ENCODE measurements at regions not wholly inside any gene's neighbourhood (a gene's known extent, or its start where the extent isn't known, plus 50 kb on each side); places are given as distances from the start of the nearest gene placed in this dataset.

DNA sequence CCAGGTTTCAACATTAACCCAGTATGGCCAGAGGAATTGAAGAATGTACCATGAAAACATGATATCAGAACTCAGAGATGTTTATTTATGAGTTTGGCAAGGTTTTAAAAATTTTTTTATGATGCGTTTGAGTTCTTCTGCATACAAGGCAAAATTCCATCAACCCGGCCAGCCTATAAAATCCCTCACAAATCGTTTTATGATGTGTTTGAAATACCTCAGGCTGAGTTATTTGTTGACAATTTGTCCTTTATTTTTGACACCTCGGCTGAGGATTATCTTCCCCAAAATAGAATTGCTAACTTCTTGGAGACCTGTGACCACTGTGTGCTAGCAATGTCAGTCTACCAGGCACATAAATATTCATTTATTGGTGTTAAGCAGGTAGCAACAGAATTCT, 91.9 kb upstream of the SLC24A3 start:
- DNase-seq: no peak
- Histone ChIP-seq H3K9ac (ENCODE audit: insufficient read depth in 1 of 2, low read length in 2 of 2) (no peak overlapping the region), H3K9me3 (ENCODE audit: control insufficient read depth in 4 of 4, insufficient read depth in 3 of 4, low read length in 3 of 4) (no peaks in the 10 kb centered on the region), H3K27me3 (ENCODE audit: control insufficient read depth in 3 of 3, insufficient read depth in 3 of 3, low read length in 2 of 3) (no peaks in the 10 kb centered on the region), H3K36me3 (ENCODE audit: control insufficient read depth in 4 of 4, insufficient read depth in 4 of 4, low read length in 4 of 4) (no peaks in the 10 kb centered on the region), H3K4me3 (no peak overlapping the region), H3K4me1 (ENCODE audit: control insufficient read depth in 5 of 5, insufficient read depth in 5 of 5, low read length in 5 of 5) (no peaks in the 10 kb centered on the region), H3K27ac (ENCODE audit: low read depth in 1 of 2, low read length in 1 of 2) (no peak overlapping the region)
- TF ChIP-seq CTCF (IDR thresholded peaks at IDR 0.05; ENCODE audit: control extremely low read depth, extremely low read depth): no peak
- no peak for ATAC-seq (ENCODE audit: insufficient read depth, low FRiP score)
- 66 to 73% methylated on average over 4 of the region's 4 CpGs for WGBS, 2 donors

- Histone ChIP-seq H3K9me3 (ENCODE audit: control insufficient read depth in 4 of 4, insufficient read depth in 3 of 4, low read length in 3 of 4) (no peaks in the 10 kb centered on the region), H3K9ac (ENCODE audit: insufficient read depth in 1 of 2, low read length in 2 of 2) (no peak overlapping the region), H3K4me3 (no peak overlapping the region), H3K4me1 (ENCODE audit: control insufficient read depth in 5 of 5, insufficient read depth in 5 of 5, low read length in 5 of 5) (no peaks in the 10 kb centered on the region), H3K27me3 (ENCODE audit: control insufficient read depth in 3 of 3, insufficient read depth in 3 of 3, low read length in 2 of 3) (no peaks in the 10 kb centered on the region), H3K36me3 (ENCODE audit: control insufficient read depth in 4 of 4, insufficient read depth in 4 of 4, low read length in 4 of 4) (no peaks in the 10 kb centered on the region), H3K27ac (ENCODE audit: low read depth in 1 of 2, low read length in 1 of 2) (no peak overlapping the region)
- no peak for DNase-seq
- WGBS, 2 donors: 70 to 73% methylated on average over 3 of the region's 3 CpGs
- no peak for TF ChIP-seq CTCF (IDR thresholded peaks at IDR 0.05; ENCODE audit: control extremely low read depth, extremely low read depth)
- no peak for ATAC-seq (ENCODE audit: insufficient read depth, low FRiP score)
These were observed 91.0 kb upstream of the SLC24A3 start for GRCh38 chr20:19121463-19121862.

GRCh38 chr20:19121916-19122315, 90.5 kb upstream of the SLC24A3 start:
- Histone ChIP-seq H3K4me1 (ENCODE audit: control insufficient read depth in 5 of 5, insufficient read depth in 5 of 5, low read length in 5 of 5) (no peaks in the 10 kb centered on the region), H3K4me3 (no peak overlapping the region), H3K9ac (ENCODE audit: insufficient read depth in 1 of 2, low read length in 2 of 2) (no peak overlapping the region), H3K27ac (ENCODE audit: low read depth in 1 of 2, low read length in 1 of 2) (no peak overlapping the region), H3K9me3 (ENCODE audit: control insufficient read depth in 4 of 4, insufficient read depth in 3 of 4, low read length in 3 of 4) (no peaks in the 10 kb centered on the region), H3K27me3 (ENCODE audit: control insufficient read depth in 3 of 3, insufficient read depth in 3 of 3, low read length in 2 of 3) (no peaks in the 10 kb centered on the region), H3K36me3 (ENCODE audit: control insufficient read depth in 4 of 4, insufficient read depth in 4 of 4, low read length in 4 of 4) (no peaks in the 10 kb centered on the region)
- DNase-seq: no peak
- no peak for TF ChIP-seq CTCF (IDR thresholded peaks at IDR 0.05; ENCODE audit: control extremely low read depth, extremely low read depth)
- ATAC-seq (ENCODE audit: insufficient read depth, low FRiP score): no peak

- Histone ChIP-seq H3K4me1 (ENCODE audit: control insufficient read depth in 5 of 5, insufficient read depth in 5 of 5, low read length in 5 of 5) (no peaks in the 10 kb centered on the region), H3K36me3 (ENCODE audit: control insufficient read depth in 4 of 4, insufficient read depth in 4 of 4, low read length in 4 of 4) (no peaks in the 10 kb centered on the region), H3K9me3 (ENCODE audit: control insufficient read depth in 4 of 4, insufficient read depth in 3 of 4, low read length in 3 of 4) (no peaks in the 10 kb centered on the region), H3K4me3 (no peak overlapping the region), H3K27ac (ENCODE audit: low read depth in 1 of 2, low read length in 1 of 2) (no peak overlapping the region), H3K27me3 (ENCODE audit: control insufficient read depth in 3 of 3, insufficient read depth in 3 of 3, low read length in 2 of 3) (no peaks in the 10 kb centered on the region), H3K9ac (ENCODE audit: insufficient read depth in 1 of 2, low read length in 2 of 2) (no peak overlapping the region)
- ATAC-seq (ENCODE audit: insufficient read depth, low FRiP score) (no peak), DNase-seq (no peak)
- TF ChIP-seq CTCF (IDR thresholded peaks at IDR 0.05; ENCODE audit: control extremely low read depth, extremely low read depth): no peak
These were observed 90.0 kb upstream of the SLC24A3 start for GRCh38 chr20:19122395-19122794.
